ENCODE measurements at regions not wholly inside any gene's neighbourhood (a gene's known extent, or its start where the extent isn't known, plus 50 kb on each side); places are given as distances from the start of the nearest gene placed in this dataset.
"Not testable (repeated sequence)": the region's sequence is repeated elsewhere in the genome, so short reads cannot be mapped to it uniquely, and the experiment has no call there.

- DNase-seq, result peak; percentile 32
Measured at GRCh38 chr19:34041925-34042521, 130.3 kb upstream of the LSM14A start.

GRCh38 chr19:34044021-34044420 lies 128.3 kb upstream of the LSM14A start:
- no peak for DNase-seq

GRCh38 chr19:34049944-34050343 lies 122.4 kb upstream of the LSM14A start:
- no peak for DNase-seq

GRCh38 chr19:34050430-34050829 lies 121.9 kb upstream of the LSM14A start:
- DNase-seq, result not testable (repeated sequence)

- DNase-seq, result no peak
Measured at GRCh38 chr19:34051255-34051654, 121.0 kb upstream of the LSM14A start.

GRCh38 chr19:34057155-34057554 lies 115.1 kb upstream of the LSM14A start:
- DNase-seq, result no peak

GRCh38 chr19:34066007-34066643 lies 106.2 kb upstream of the LSM14A start:
- no peak for DNase-seq

- DNase-seq, result peak; percentile 49
Measured at GRCh38 chr19:34067861-34068271, 104.4 kb upstream of the LSM14A start.

- DNase-seq, result peak; percentile 2
Measured at GRCh38 chr19:34075661-34076091, 96.6 kb upstream of the LSM14A start.

- no peak for DNase-seq
Measured at GRCh38 chr19:34082289-34083077, 89.8 kb upstream of the LSM14A start.

- DNase-seq, result no peak
Measured at GRCh38 chr19:34084396-34085145, 87.7 kb upstream of the LSM14A start.

- DNase-seq, result no peak
Measured at GRCh38 chr19:34085336-34085735, 87.0 kb upstream of the LSM14A start.

GRCh38 chr19:34088292-34088691 lies 84.0 kb upstream of the LSM14A start:
- no peak for DNase-seq

GRCh38 chr19:34089566-34089965 lies 82.7 kb upstream of the LSM14A start:
- DNase-seq, result no peak

- no peak for DNase-seq
Measured at GRCh38 chr19:34094960-34095359, 77.3 kb upstream of the LSM14A start.

GRCh38 chr19:34095411-34095810 lies 76.9 kb upstream of the LSM14A start:
- not testable (repeated sequence) for DNase-seq

GRCh38 chr19:34096020-34096915 lies 76.0 kb upstream of the LSM14A start:
- peak; percentile 61 for DNase-seq

GRCh38 chr19:34104096-34104495 lies 68.2 kb upstream of the LSM14A start:
- DNase-seq, result no peak

GRCh38 chr19:34104557-34104956 lies 67.7 kb upstream of the LSM14A start:
- DNase-seq, result no peak

GRCh38 chr19:34109596-34109995 lies 62.7 kb upstream of the LSM14A start:
- DNase-seq, result no peak

GRCh38 chr19:34118879-34119748 lies 53.2 kb upstream of the LSM14A start:
- DNase-seq, result no peak
